ENCODE measurements at regions not wholly inside any gene's neighbourhood (a gene's known extent, or its start where the extent isn't known, plus 50 kb on each side); places are given as distances from the start of the nearest gene placed in this dataset.

- H3K27ac ChIP-seq (ENCODE audit: extremely low read depth, low read depth, low read length), result no peak overlapping the region
- no peaks in the 10 kb centered on the region for H3K9me3 ChIP-seq (ENCODE audit: control insufficient read depth, insufficient read depth, low read depth, low read length)
- ChIA-PET CTCF (interaction anchor here (0.5 to 1.3 kb wide), 3 partner anchors 14 to 1758 kb away, joined by 3 read pairs; no protein-coding TSS in a partner anchor), POLR2A (no interaction called here)
- no peaks in the 10 kb centered on the region for H3K4me1 ChIP-seq (ENCODE audit: control insufficient read depth, insufficient read depth, low read length)
- TF ChIP-seq ZNF155 (tag by site-specific recombination; IDR thresholded peaks at IDR 0.05), result no peak
- no peak for TF ChIP-seq ZNF24 (tag by site-specific recombination; IDR thresholded peaks at IDR 0.05)
- TF ChIP-seq ZNF433 (tag by site-specific recombination; IDR thresholded peaks at IDR 0.05; ENCODE audit: low read depth), result no peak
- TF ChIP-seq ZXDB (tag by site-specific recombination; IDR thresholded peaks at IDR 0.05), result no peak
- no peak for TF ChIP-seq EGR2 (tag by site-specific recombination; IDR thresholded peaks at IDR 0.05; ENCODE audit: low read depth)
- no peak for TF ChIP-seq ZNF280C (tag by site-specific recombination; IDR thresholded peaks at IDR 0.05)
- H3K36me3 ChIP-seq (ENCODE audit: control insufficient read depth in 2 of 2, insufficient read depth in 1 of 2, low read length in 2 of 2), result no peaks in the 10 kb centered on the region
- no peak overlapping the region for H3K4me3 ChIP-seq (ENCODE audit: low read depth, low read length)
Observed at GRCh38 chrX:30489323-30489722, 88.2 kb downstream of the TASL start.

GRCh38 chrX:30488092-30488491 lies 89.5 kb downstream of the TASL start:
- H3K9me3 ChIP-seq (ENCODE audit: control insufficient read depth, insufficient read depth, low read depth, low read length), result no peaks in the 10 kb centered on the region
- H3K27ac ChIP-seq (ENCODE audit: extremely low read depth, low read depth, low read length), result no peak overlapping the region
- H3K36me3 ChIP-seq (ENCODE audit: control insufficient read depth in 2 of 2, insufficient read depth in 1 of 2, low read length in 2 of 2), result no peaks in the 10 kb centered on the region
- no peaks in the 10 kb centered on the region for H3K4me1 ChIP-seq (ENCODE audit: control insufficient read depth, insufficient read depth, low read length)
- no peak for TF ChIP-seq ZNF121 (tag by site-specific recombination; IDR thresholded peaks at IDR 0.05)
- TF ChIP-seq ZNF175 (tag by site-specific recombination; IDR thresholded peaks at IDR 0.05), result no peak
- TF ChIP-seq ZNF501 (tag by site-specific recombination; IDR thresholded peaks at IDR 0.05), result no peak
- TF ChIP-seq ZNF132 (tag by site-specific recombination; IDR thresholded peaks at IDR 0.05; ENCODE audit: borderline replicate concordance), result no peak
- no peak for TF ChIP-seq ZNF560 (tag by site-specific recombination; IDR thresholded peaks at IDR 0.05; ENCODE audit: borderline replicate concordance)
- no peak for TF ChIP-seq OVOL3 (tag by site-specific recombination; IDR thresholded peaks at IDR 0.05)
- no peak for TF ChIP-seq BCL11B (tag by site-specific recombination; IDR thresholded peaks at IDR 0.05; ENCODE audit: low read depth)
- TF ChIP-seq ZNF837 (tag by site-specific recombination; IDR thresholded peaks at IDR 0.05), result no peak
- ChIA-PET CTCF (interaction anchor here (0.6 kb wide), 1 partner anchor 796 kb away, joined by 3 read pairs; no protein-coding TSS in a partner anchor), POLR2A (no interaction called here)
- H3K4me3 ChIP-seq (ENCODE audit: low read depth, low read length), result no peak overlapping the region

- TF ChIP-seq INSM2 (tag by site-specific recombination; IDR thresholded peaks at IDR 0.05), result no peak
- no peak for TF ChIP-seq ZNF350 (tag by site-specific recombination; IDR thresholded peaks at IDR 0.05)
- no peak for TF ChIP-seq ZNF202 (tag by site-specific recombination; IDR thresholded peaks at IDR 0.05; ENCODE audit: borderline replicate concordance)
- TF ChIP-seq ZNF704 (tag by site-specific recombination; IDR thresholded peaks at IDR 0.05), result no peak
- no peak for TF ChIP-seq ZNF473 (tag by site-specific recombination; IDR thresholded peaks at IDR 0.05)
- TF ChIP-seq ZNF114 (tag by site-specific recombination; IDR thresholded peaks at IDR 0.05), result no peak
- no peak for TF ChIP-seq ZSCAN4 (tag by site-specific recombination; IDR thresholded peaks at IDR 0.05)
- Histone ChIP-seq H3K36me3 (ENCODE audit: control insufficient read depth in 2 of 2, insufficient read depth in 1 of 2, low read length in 2 of 2) (no peaks in the 10 kb centered on the region), H3K4me1 (ENCODE audit: control insufficient read depth, insufficient read depth, low read length) (no peaks in the 10 kb centered on the region), H3K27ac (ENCODE audit: extremely low read depth, low read depth, low read length) (no peak overlapping the region), H3K9me3 (ENCODE audit: control insufficient read depth, insufficient read depth, low read depth, low read length) (no peaks in the 10 kb centered on the region), H3K4me3 (ENCODE audit: low read depth, low read length) (no peak overlapping the region)
- CTCF ChIA-PET, result interaction anchor here (0.7 to 1.0 kb wide), 2 partner anchors 19 to 342 kb away, joined by 3 read pairs; no protein-coding TSS in a partner anchor
- POLR2A ChIA-PET, result no interaction called here
Observed at GRCh38 chrX:30483996-30484395, 93.6 kb downstream of the TASL start.
